Central memory CD4-positive, alpha-beta T cell (primary cell): ENCODE measurements at regions not wholly inside any gene's neighbourhood (a gene's known extent, or its start where the extent isn't known, plus 50 kb on each side); places are given as distances from the start of the nearest gene placed in this dataset.

Source experiments
- DNase-seq: peaks from one replicate; pipeline ENCODE4 v3.0.0; 2022

DNA sequence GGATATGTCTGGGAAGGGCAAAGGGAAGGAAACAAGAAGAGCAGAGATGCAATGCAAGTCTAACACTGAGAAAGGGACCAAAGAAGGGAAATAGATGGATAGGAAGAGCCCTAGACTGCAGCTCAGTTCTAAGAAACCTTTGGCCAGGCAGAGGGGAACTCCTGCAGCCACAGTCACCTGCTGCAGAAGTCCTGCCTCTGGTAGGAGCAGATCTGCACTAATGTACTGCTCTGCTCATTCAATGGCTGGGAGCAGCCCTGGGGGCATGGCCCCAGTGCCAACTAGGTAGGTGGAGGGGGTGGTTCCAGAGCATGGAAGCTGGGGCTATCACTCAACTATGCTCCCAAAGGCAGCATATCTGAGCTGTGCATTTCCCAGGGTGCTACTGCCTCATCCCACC is 388.9 kb downstream of the PCNX1 start:
- DNase-seq: no peak

DNA sequence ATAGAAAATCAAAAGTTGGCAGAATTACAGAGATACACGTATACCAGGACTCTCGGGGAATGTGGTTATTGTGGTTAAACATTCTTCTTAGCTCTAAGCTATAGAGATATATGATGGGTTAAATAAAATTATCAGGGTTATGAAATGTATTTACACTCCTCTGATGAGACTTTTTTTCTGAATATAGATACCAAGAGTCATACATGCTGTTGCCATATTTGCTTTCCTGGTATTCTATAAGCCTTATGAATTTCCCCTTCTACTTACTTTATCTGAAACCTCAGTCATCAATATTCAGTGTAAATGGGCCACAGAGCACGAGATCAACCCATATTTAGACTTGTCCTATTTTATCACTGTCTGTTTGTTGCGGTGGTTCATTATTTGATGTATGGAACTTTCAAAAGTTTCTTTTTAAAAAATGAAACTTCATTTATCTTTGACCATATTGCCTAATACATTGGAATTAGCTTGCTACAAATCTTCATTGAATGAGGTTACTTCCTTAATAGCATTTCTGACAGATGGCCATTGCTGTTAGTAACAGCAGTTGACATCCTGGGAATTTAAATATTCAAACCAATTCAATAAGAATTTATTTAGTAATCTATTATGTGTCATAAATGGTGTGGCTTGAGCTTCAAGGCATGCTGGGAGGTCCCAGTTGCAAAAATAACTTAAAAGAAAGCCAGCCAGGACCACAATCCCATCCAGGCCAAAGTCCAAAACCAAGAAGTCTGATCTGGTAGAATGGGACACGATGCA is 393.5 kb downstream of the PCNX1 start:
- no peak for DNase-seq

DNA sequence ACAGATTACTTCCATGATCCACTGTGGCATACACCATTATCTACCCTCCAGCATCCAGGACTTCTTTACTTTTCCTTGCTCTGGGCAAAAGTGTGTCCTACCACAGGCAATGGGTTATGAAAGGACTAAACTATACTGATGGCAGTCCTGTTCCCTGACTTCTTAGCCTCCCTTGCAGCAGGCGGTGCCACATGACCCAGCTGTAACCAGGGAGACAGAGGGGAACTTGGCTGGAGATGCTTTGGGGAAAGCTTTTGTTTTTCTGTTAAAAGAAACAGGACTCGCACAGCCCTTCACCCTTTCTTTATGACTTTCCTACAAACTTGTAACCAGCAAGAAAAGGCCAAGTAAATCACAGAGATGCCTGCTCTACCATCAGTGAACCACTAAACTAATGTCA is 394.4 kb downstream of the PCNX1 start:
- no peak for DNase-seq

DNA sequence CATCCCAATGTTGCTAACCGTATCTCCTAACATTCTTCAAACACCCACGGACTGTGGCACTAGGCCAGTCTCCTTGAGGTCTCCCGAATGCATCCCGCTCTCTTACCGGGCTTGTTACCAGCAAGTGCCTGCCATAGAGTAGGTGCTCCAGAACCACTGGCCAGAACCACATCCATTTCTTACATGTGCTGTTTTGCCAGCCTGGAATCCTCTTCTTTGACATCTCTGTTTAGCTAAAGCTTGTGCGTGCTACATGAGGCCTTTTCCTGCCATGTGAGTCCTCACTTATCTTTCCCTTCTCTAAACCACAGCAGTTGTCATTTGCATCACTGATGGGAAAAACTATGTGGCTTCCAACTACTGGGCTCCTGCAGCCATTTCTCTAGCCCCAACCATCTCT is 397.4 kb downstream of the PCNX1 start:
- no peak for DNase-seq

DNA sequence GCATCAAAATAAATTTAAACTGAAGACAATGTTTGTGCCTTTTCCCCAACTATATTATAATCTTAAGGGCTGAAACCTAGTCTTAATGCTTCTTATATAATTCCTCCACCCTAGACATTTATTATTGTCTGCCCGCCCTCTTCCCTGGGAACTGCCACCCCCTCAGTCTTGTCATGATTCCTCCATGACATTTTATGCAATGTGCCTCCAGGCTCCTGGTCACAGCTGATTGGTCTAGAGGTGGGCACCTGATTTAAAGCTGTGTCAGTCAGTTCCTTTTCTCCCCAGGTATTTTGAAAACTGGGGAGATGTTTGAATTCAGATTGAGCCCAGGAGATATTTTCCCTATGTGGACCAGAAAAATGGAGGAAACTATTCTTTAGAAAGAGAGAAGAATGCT is 401.4 kb downstream of the PCNX1 start:
- no peak for DNase-seq

DNA sequence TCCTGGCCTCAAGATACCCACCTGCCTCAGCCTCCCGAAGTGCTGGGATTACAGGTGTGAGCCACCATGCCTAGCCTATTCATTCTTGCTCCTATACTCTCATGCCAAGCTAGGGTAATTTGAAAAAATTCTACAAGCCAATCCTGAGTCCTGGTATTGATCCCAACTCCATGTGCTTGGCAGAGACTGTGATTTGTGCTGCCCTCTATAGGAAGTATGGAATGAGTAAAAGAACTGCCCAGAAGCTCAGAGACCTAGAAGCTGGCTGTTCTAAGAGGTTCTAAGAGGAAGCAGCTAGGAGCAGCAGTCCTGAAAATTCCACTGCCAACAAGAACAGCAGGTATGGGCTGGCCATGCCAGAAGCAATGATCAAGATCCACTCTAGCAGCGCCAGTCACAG is 402.5 kb downstream of the PCNX1 start:
- DNase-seq: no peak

DNA sequence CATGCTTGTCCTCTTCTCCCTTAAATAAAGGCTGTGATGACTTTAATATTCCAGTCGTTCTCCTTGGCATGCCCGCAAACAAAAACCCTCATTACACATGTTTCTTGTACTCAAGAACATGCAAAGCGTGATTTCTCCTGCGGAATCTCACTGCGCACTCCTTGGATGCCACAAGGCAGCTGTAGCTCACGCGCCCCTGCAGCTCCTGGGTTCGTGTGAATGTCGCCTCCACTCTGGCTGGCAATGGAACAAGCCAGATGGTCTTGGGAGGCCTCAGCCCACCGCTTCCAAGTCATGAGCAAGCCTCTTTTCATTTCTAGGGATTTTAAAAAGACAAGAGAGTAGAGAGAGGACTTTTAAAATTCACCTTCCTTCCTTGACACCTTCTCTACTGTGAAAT is 403.8 kb downstream of the PCNX1 start:
- no peak for DNase-seq

DNA sequence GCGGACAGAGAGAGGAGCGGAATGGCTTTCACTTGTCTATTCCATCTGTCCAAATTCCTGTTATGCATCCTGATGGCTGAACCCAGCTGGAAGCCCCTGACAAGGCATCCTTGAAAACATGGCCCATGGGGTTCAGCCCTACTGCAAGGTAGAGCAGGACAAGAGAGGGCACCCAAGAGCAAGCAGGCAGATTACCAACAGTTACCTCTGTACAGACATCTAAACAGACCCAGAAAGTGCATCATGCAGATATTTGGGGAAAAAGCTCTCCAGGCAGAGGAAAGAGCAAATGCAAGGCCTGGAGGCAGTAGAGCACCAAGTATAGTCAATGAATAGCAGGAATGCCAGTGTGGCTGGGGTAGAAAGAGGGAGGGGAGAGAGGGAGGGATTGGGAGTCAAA is 407.5 kb downstream of the PCNX1 start:
- DNase-seq: no peak

DNA sequence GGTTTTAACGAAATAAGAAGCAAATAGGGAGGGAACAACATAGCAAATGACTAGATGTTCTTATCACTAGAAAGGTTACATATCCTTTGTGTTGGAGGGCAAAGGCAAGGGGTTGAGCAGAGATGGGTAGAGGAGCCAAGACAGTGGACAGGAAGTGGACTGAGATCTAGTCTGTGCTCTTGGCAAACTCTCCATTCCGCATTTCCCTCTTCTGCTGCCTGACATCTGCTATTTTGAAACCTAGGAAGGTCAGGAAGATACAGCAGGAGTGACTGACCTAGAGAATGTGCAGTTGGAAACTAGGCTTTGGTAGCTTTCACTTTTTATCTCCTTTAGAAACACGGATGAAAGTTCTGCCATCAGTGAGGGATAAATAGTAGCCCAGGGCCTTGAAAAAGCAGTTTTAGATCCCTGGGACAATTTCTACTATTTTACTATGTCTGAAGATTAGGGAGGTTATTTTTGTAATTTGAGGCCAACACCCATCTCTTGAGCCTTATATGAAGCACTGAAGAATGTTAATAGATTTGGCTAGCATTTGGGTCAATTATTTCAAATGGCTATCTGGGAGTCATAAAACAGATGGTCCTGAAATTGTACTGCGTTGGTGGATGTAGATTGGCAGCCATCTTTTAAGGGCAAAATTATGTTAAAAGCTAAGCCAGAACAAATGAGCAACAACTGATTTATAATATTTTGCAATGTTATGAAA is 410.3 kb downstream of the PCNX1 start:
- DNase-seq: no peak

DNA sequence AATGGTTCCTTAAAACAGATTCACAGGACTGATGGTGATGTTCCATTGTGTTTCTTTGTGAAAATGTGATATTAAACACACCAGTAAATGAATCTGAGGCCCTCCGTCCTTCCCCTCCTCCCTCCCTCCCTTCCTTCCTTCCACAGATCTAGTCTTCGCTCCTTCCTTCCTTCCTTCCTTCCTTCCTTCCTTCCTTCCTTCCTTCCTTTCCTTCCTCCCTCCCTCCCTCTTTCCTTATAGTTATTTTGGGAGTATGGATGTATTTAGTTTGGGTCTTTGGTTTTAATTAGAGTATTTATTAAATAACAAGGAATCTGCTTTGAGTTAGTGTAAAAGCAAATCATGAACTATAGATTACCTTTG is 410.8 kb downstream of the PCNX1 start:
- DNase-seq: no peak

DNA sequence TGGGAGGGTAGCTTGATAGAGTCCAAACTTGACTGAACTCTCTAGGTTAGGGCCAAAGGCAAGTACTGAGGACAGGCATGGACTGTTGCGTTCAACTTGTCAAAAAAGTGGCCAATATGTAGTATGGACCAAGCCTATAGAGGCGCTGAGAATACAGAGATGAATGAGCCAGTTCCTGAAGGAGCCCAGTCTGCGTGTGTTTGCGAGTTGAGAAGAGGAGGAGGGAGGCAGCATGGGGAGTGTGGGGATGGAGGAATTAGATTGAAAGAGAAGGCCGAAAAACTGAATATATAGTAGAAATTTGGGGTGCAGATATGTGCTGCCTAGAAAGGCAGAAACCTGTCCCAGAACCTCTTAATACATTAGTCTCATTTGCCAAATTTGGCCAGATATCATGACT is 412.4 kb downstream of the PCNX1 start:
- no peak for DNase-seq

DNA sequence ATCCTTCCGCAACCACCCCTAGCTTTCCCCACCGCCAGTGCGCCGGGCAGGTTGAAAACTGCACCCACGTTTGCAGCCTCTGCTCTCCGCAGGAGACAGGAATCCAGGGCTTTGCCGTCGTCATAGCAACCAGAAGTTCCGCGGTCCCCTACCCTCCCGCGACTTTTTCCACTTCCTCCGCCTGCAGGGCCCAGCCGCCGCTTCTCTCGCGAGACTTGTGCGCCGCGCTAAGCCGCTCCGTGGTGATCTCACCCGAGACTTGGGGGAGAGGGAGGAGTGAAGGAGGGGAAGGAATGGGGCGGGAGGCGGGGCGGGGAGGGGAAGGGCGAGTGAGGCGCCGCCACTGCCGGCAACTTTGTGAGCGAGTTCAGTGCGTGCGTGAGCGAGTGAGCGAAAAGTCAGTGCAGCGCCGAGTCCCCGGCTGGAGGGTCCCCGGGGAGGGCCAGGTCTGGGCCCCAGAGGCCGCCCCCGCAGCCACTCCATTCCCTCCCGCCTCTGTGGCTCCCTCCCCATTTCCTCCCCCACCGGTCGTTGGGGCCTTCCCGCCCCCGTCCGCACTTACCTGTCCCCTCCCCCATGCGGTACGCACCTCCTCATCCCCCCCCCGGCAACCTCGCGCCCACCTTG is 413.0 kb downstream of the PCNX1 start, which contains the start of gene SIPA1L1:
Gene SIPA1L1, plus strand, starts transcription at position 370 of the 627 bp plus-strand sequence.
- peak; percentile 99 for DNase-seq

DNA sequence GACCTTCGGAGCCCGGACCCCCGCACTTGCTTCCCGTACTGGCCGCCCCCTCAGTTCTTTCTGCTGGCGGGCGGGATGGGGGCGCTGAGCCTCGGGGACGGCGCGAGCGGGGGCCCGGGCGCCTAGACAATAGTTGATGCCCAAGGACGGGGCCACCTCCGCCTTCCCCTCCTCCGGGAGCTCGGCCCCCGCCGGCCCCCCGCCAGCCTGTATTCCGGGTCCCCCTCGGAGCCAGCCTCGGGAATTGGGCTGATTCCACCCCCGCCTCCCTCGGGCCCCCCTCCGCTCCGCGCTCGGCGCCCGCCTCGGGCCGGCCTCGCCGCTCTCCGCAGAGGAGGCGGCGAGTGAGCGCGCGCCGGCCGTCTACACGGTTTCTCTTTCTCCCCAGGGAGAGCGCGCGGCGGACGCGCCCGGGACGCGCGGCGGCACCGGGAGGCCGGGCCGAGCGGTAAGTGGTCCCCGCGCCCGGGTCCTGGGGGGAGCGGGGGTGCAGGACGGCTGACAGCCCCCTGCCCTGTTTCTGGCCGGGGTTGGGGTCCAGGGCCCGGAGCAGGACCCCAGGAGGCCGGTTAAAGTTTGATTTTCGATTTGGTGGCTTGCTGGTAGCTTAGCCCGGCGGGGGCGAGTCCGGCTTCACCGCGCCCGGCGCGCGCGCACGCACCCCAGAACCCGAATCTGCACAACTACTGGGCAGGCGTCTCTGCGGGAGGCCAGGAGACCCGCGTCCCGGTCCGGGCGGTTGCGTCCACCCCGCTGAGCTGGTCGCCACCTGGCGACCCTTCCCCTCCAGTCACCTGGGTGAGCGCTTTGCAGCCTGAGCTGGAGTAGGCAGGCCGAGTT is 413.7 kb downstream of the PCNX1 start:
- peak; percentile 67 for DNase-seq

DNA sequence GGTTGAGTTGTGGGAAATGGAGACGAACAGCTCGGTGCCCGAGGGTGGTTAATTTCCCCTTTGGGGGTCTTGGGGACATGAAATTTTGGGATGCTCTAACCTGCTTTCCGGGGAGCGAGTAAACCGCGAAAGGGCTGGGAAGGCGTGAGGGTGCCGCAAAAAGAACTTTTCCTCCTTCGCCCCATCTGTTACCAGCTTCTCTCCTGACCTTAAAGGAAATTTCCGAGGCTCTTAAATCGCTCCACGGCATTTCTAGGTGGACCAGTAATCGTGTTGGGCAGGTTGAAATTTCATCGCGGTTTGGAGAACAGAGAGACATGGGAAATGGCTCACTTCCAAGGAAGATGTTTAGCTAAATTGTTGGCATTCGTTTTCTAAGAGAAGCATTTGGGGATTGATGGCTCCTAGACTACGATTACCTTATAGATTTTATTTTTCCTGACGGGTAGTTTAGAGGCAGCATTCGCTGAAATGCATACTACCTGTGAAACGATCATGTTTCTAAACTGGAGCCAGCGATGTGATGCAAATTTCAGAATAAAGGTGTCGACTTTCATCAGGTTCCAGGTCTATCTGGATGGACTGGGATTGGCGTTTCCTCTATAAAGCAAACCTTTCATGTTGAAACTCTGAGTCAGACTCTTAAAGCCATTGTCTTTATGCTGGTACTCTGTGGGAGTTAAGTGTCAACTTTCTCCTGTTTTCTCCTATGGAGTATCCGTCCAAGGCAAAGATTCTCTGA is 414.5 kb downstream of the PCNX1 start:
- DNase-seq: peak; percentile 6

DNA sequence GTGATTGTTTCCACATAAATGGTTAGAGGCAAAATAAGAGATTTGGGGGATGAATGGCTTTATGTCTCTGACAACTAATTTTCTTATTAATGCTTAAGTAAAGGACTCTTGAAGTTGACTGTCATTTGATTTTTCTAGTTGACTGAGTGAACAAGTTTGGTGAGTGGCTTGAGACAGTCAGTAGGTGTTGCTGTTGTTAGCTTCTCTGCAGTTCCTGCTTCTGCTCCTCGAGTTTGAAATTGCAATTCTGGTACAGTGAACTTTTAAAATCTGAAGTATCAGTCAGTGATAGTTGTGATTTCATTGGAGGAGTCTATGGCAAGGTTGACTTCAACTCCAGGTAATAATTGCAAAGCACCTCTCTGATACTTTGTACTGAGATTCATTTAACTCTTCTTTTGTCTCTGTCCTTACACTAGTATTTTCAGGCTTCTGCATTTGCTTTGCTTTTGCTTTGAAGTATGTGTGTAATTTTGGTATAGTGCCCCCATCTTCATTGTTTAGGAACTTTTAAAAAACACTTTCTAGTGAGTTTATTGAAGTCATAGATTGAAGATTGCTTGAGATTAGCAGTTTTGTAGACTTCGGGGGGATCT is 415.5 kb downstream of the PCNX1 start:
- DNase-seq: peak; percentile 41

DNA sequence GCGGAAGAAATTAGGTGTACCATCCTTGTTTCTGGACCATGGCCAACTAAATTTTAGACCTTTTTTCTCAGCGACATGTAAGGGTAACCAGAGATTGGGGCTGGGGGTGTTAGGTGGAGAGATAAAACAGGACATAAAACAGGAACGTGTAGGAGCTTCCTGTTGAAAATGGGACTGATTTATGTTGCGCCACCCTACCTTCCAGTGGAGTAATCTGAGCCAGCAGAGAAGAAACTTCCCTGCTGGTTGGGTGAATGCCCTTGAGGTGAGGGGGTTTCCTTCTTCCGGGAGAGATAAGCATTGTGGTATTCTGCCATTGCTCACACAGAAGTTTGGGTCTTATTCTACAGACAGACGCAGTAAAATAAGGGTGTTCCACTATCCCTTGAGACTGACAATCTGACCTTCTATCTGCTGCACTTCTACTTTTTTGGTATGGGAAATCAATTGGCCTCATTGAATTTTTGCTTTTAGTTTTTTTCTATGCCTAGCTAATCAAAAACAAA is 417.6 kb downstream of the PCNX1 start:
- peak; percentile 70 for DNase-seq

DNA sequence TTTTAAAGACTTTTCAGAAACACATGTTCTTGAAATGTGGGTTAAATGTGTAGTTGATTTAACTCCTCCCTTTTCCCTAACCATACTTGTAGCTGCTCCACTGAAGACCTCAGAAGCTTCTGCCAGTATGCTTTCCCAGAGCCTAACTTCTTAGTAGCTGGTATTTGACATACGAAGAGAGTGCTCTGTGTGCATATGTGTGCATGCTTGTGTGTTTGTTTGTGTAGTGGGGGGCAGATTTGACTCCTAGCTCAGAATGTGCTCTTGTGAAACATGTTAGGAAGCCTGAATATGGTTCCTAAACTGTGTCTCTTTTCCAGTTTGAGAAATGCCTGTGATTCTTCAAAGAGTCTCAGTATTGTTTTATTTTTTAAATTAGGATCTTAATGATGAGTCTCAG is 420.4 kb downstream of the PCNX1 start:
- DNase-seq: no peak

DNA sequence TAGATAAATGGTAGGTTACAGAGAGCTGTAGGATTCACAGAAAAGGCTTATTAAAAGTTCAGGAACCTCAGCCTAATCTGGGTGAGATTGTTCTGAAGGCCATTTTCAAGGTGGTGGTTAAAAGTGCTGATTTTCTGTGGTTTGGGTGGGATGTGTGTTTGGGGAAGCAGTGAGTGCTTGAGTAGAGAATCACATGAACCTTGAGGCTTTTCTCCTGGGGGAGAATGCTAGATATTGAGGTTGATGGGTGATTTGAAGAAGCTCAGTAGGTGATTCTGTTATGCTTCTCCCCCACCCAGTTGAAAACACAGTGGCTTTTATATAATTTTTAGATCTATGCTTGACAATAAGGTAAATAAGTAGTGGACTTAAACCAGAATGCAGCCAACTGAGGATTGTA is 420.9 kb downstream of the PCNX1 start:
- DNase-seq: no peak

DNA sequence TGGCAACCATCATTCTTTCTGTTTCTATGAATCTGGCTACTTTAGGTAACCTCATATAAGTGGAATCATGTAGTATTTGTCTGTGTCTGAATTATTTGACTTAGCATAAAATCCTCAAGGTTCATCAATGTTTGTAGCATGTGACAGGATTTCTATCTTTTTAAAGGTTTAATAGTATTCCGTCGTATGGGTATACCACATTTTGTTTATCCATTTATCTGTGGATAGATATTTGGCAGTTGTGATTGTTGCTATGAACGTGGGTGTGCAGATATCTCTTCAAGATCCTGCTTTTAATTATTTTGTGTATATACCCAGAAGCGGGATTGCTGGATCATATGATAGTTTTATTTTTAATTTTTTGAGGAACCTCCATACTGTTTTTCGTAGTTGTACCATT is 421.7 kb downstream of the PCNX1 start:
- DNase-seq: no peak

DNA sequence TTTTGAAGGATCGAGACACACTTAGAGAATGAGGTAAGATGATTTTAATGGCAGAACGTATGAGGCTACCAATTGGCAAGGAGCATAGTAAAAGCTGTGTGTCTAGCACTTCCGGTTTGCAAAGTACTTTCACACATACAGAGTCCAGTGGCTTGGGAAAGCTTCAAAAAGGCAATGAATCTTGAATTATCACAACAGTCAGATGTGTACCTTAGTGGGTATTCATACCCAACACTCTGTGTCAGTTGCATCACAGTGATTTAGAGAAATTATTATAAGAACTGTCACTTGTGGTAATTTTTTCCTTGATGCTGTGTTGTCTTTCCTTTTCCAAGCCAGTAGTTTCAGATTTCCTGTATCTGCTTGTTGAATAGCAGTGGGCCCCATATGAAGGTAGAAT is 424.1 kb downstream of the PCNX1 start:
- no peak for DNase-seq

DNA sequence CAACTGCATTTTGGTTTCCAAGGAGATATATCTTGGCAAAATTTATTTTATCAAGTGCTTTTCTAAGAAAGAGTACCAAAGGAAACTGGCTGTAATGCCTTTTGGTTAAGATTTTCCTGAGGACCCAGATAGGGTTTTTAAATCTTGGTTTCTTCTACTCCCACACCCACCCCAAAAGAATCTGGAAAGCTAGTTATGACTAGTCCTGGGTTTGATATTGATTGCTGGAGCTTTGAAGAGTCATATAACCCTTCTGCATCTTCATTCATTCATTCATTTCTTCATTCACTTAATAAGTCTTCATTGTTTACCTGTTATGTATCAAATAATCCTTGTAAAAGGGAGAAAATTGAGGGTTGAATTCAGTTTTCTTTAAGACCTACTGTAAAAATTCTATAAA is 425.2 kb downstream of the PCNX1 start:
- no peak for DNase-seq

DNA sequence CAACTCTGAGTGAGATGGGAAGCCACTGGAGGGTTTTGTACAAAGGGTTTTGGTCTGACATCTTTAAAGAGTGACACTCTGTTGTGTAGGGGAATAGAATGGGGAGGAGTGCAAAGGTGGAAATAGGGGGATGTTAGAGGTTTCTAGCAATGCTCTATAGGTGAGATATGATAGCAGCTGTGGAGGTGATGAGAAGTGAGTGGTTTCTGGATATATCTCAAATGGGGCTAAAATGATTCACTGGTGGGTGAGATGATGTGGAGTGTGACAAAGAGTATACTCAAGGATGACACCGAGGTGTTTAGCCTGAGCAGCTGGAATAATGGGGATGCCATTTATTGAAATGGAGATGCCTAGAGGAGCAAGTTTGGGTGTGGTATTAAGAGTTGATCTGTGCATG is 426.4 kb downstream of the PCNX1 start:
- no peak for DNase-seq
